HG03196 (cell line): ENCODE measurements at regions not wholly inside any gene's neighbourhood (a gene's known extent, or its start where the extent isn't known, plus 50 kb on each side); places are given as distances from the start of the nearest gene placed in this dataset.
"Not testable (repeated sequence)": the region's sequence is repeated elsewhere in the genome, so short reads cannot be mapped to it uniquely, and the experiment has no call there.

Experiments used
- ATAC-seq: cut with Tn5 transposase; IDR thresholded peaks from one replicate; pipeline ENCODE4 v1.9.1; 2021; ENCODE audit not compliant: unreplicated experiment

DNA sequence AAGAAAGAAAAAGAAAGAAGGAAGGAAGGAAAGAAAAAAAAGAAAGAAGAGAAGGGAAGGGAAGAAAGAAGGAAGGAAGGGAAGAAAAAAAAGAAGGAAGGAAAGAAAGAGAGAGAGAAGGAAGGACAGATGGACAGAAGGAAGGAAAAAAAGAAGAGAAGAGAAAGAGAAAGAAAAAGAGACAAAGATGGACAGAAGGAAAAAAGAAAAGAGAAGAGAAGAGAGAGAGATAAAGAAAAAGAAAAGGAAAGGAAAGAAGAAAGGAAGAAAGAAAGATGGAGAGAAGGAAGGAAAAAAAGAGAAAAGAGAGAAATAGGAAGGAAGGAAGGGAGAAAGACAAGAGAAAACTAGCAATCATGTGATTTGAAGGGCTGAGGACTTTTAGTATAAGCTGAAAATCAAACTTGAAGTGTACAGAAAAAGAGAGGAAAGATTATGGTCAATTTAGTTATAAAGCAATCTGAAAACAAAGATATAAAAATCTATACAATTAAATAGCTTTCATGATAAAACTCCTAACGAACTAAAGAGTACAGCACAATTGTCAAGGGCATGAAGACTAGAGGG is 115.3 kb downstream of the LTN1 start:
- no peak for ATAC-seq

- no peak for ATAC-seq
These were observed 117.6 kb downstream of the LTN1 start for GRCh38 chr21:28875078-28875477.

GRCh38 chr21:28872218-28872617 is 120.5 kb downstream of the LTN1 start:
- ATAC-seq = no peak

DNA sequence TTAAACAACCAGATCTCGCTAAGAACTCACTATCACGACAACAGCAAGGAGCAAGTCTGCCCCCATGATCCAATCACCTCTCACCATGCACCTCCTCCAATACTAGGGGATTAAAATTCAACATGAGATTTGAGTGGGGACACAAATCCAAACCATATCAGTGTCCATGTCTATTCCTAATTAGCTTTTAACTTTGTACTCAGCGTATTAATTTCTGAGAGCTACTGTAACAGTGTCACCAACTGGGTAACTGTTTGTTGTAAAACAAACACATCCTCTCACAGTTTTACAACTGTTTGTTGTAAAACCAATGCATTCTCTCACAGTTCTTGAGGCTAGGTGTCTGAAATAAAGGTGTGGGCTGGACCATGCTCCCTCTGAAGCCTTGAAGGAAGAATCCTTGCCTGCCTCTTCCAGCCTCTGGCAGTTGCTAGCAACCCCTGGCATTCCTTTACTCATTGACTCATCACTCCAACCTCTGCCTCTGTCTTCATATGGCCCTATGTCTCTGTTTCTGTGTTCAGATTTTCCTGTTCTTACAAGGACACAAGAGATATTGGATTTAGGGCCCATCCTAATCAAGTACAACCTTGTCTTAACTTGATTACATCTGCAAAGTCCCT is 121.2 kb downstream of the LTN1 start:
- ATAC-seq = no peak

GRCh38 chr21:28867401-28867800 is 125.3 kb downstream of the LTN1 start:
- no peak for ATAC-seq

DNA sequence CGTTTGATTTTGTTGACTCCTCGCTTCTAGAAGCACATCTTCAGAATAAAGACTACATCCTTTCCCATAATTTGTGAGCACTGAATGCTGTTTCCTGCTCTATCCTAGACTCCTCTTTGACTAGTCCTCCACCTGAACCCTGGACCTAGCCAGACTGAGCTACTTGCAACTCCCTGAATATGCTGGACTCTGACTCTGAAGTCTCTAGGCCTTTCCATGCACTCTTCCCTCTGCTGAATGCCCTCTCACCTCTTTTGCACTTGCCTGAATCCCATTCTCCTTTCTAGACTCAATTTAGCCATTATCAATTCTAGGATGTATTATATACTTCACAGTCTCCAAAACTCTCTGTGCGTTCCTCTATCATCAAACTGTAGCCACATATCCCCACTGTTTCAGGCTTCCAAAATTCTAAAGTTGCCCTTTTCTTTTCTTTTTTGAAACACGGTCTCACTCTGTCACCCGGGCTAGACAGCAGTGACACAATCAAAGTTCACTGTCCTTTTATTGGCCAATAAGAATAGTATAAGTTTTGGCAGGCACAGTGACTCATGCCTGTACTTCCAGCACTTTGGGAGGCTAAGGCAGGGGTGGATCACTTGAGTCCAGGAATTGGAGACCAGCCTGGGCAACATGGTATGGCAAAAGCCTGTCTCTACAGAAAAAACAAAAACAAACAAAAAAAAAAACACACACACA is 127.0 kb downstream of the LTN1 start:
- ATAC-seq = no peak

GRCh38 chr21:28858424-28858823 is 134.3 kb downstream of the LTN1 start:
- ATAC-seq = no peak

DNA sequence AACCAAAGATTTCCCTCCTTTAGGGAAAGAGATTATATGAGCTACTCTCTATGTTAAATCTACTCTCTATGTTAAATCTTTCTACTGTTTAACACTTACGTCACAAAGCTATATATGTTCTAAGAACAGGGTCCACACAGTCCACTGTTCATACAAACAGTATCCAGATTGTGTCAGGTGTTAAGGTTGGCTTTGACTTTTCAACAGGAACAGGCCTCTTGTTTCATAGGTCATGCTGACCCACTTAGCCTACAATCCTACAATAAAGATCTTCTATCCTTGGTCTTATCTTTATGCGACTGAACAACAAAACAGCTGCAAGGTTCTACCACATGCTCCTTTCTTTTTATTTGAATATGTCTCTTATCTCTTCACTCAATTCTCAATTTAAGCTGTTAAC is 134.9 kb downstream of the LTN1 start:
- no peak for ATAC-seq

GRCh38 chr21:28856588-28857250 is 136.0 kb downstream of the LTN1 start:
- ATAC-seq = no peak

GRCh38 chr21:28852706-28853105 is 140.0 kb downstream of the LTN1 start:
- no peak for ATAC-seq

DNA sequence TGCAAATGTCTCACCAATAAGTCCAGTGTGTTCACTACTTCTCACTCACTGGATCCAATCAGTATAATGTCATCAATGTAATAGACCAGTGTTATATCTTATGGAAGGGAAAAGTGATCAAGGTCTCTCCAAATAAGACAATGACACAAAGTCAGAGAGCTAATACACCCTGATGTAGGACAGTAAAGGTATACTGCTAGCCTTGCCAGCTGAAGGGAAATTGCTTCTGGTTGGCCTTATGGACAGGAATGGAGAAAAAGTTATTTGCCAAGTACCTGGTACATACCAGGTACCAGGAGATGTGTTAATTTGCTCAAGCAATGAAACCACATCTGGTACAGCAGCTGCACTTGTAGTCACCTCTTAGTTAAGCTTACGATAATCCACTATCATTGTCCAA is 141.0 kb downstream of the LTN1 start:
- ATAC-seq = no peak

GRCh38 chr21:28839237-28839636 is 153.4 kb downstream of the LTN1 start:
- not testable (repeated sequence) for ATAC-seq

GRCh38 chr21:28837426-28837825 is 155.3 kb downstream of the LTN1 start:
- ATAC-seq = not testable (repeated sequence)

GRCh38 chr21:28836588-28836987 is 156.1 kb downstream of the LTN1 start:
- not testable (repeated sequence) for ATAC-seq

GRCh38 chr21:28834335-28835238 is 158.1 kb downstream of the LTN1 start:
- ATAC-seq = no peak

GRCh38 chr21:28833609-28834008 is 159.1 kb downstream of the LTN1 start:
- ATAC-seq = no peak

- ATAC-seq = no peak
These were observed 159.5 kb downstream of the LTN1 start for GRCh38 chr21:28833182-28833581.

DNA sequence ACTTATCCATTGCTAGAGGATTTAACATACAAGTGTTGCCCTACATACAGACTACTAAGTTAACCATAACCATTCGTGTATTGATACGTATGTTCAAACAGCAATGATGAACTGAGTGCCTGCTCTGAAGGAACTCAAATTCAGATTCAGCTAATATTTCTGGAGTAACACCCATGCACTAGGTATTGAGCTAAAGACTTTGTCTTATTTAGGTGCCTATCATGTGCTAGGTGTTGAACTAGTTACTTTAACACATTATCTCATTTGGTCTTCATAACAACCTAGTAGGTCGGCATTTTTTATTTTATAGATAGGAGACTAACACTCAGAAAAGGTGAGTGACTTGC is 160.0 kb downstream of the LTN1 start:
- no peak for ATAC-seq

DNA sequence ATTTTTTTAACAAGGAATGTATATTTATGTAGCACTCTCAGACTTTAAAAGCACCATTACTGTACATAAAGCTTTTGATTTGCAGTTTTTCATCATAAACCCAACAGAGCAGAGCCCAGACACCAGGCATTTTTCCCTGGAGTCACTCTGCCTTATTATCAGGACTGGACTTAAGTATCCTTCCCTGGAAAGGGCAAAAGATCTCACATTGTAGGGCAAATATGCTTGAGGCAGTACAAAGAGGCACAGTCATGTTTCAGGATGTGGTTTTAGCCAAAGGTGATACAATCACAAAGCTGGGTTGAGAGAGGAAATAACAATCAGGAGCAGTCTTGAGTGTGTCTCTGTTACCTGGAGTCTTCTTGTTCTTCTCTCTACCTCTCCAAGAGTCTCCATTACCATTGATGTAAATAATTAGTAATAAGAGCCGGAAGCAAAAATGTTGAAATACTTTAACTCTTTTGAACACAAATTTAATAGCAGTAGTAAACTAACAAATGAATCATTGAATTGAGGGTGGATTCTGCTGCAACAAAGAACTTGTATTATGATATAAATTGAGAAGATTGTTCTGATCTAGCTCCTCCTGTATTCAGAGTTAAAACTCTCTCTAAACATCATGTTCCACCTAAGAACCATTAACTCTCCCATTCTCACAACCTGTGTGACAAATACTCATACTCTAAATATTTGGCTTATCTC is 160.5 kb downstream of the LTN1 start:
- peak; percentile 58 for ATAC-seq

- no peak for ATAC-seq
These were observed 163.7 kb downstream of the LTN1 start for GRCh38 chr21:28828981-28829380.
